RWPE2 (cell line): ENCODE measurements at regions not wholly inside any gene's neighbourhood (a gene's known extent, or its start where the extent isn't known, plus 50 kb on each side); places are given as distances from the start of the nearest gene placed in this dataset.

Experiments
- ATAC-seq: fragments of 200-7000 bp; cut with Tn5 transposase; 3 replicates; pipeline ENCODE4 v1.9.1; 2021; ENCODE audit warnings: low read depth
- DNase-seq: peaks from one replicate; pipeline ENCODE4 v3.0.0-alpha.2; 2020; ENCODE audit warnings: low spot score
- H3K27ac ChIP-seq: fragments of 450-650 bp; 2 replicates; pipeline ENCODE4 v1.5.1; 2017; ENCODE audit warnings: mild to moderate bottlenecking; ENCODE audit not compliant: poor library complexity, severe bottlenecking
- H3K27me3 ChIP-seq: fragments of 250-450 bp; sonication (Bioruptor Pico); 2 replicates; pipeline ENCODE4 v1.5.1; 2021; ENCODE audit warnings: mild to moderate bottlenecking, moderate library complexity; ENCODE audit not compliant: insufficient read depth, poor library complexity, severe bottlenecking
- H3K36me3 ChIP-seq: fragments of 250-450 bp; sonication (Bioruptor Pico); 2 replicates; pipeline ENCODE4 v1.5.1; 2020; ENCODE audit warnings: low read depth, mild to moderate bottlenecking, moderate library complexity
- H3K4me1 ChIP-seq: fragments of 250-450 bp; sonication (Bioruptor Pico); 2 replicates; pipeline ENCODE4 v1.5.1; 2021; ENCODE audit warnings: mild to moderate bottlenecking, moderate library complexity; ENCODE audit not compliant: insufficient read depth, poor library complexity, severe bottlenecking
- H3K4me3 ChIP-seq: fragments of 250-450 bp; sonication (Bioruptor Pico); 2 replicates; pipeline ENCODE4 v1.5.1; 2021; ENCODE audit warnings: mild to moderate bottlenecking, moderate library complexity; ENCODE audit not compliant: severe bottlenecking
- H3K9me3 ChIP-seq: fragments of 250-450 bp; sonication (Bioruptor Pico); 2 replicates; pipeline ENCODE4 v1.5.1; 2021; ENCODE audit warnings: mild to moderate bottlenecking, moderate library complexity; ENCODE audit not compliant: severe bottlenecking
- CTCF ChIP-seq: fragments of 450-650 bp; IDR thresholded peaks from one replicate; pipeline ENCODE4 v1.5.1; 2017; ENCODE audit warnings: mild to moderate bottlenecking, moderate library complexity; ENCODE audit not compliant: poor library complexity, severe bottlenecking

- Histone ChIP-seq H3K27ac (no peak overlapping the region), H3K27me3 (no peaks in the 10 kb centered on the region), H3K36me3 (no peaks in the 10 kb centered on the region), H3K9me3 (no peaks in the 10 kb centered on the region), H3K4me1 (no peaks in the 10 kb centered on the region), H3K4me3 (no peak overlapping the region)
- ATAC-seq (no peak), DNase-seq (no peak)
- no peak for TF ChIP-seq CTCF
Measured at GRCh38 chr2:9150568-9150900, 56.1 kb upstream of the ASAP2 start.

GRCh38 chr2:9149726-9150567 is 56.7 kb upstream of the ASAP2 start:
- no peak for TF ChIP-seq CTCF
- DNase-seq (no peak), ATAC-seq (no peak)
- Histone ChIP-seq H3K9me3 (no peaks in the 10 kb centered on the region), H3K4me1 (no peaks in the 10 kb centered on the region), H3K4me3 (no peak overlapping the region), H3K36me3 (no peaks in the 10 kb centered on the region), H3K27ac (no peak overlapping the region), H3K27me3 (no peaks in the 10 kb centered on the region)

GRCh38 chr2:9149388-9149660 is 57.3 kb upstream of the ASAP2 start:
- Histone ChIP-seq H3K27ac (no peak overlapping the region), H3K36me3 (no peaks in the 10 kb centered on the region), H3K4me1 (no peaks in the 10 kb centered on the region), H3K9me3 (no peaks in the 10 kb centered on the region), H3K4me3 (no peak overlapping the region), H3K27me3 (no peaks in the 10 kb centered on the region)
- ATAC-seq (no peak), DNase-seq (no peak)
- no peak for TF ChIP-seq CTCF

- Histone ChIP-seq H3K4me1 (peaks cover 9% of the 10 kb centered on the region), H3K4me3 (no peak overlapping the region), H3K27me3 (no peaks in the 10 kb centered on the region), H3K27ac (no peak overlapping the region), H3K36me3 (no peaks in the 10 kb centered on the region), H3K9me3 (no peaks in the 10 kb centered on the region)
- TF ChIP-seq CTCF = no peak
- ATAC-seq (no peak), DNase-seq (no peak)
Measured at GRCh38 chr2:9146646-9147045, 60.0 kb upstream of the ASAP2 start.

GRCh38 chr2:9145752-9146430 is 60.7 kb upstream of the ASAP2 start:
- ATAC-seq = no peak
- no peaks in the 10 kb centered on the region for H3K36me3 ChIP-seq
- H3K27me3 ChIP-seq = no peaks in the 10 kb centered on the region
- DNase-seq = no peak
- no peak for TF ChIP-seq CTCF
- H3K9me3 ChIP-seq = no peaks in the 10 kb centered on the region
- no peak overlapping the region for H3K4me3 ChIP-seq
- H3K4me1 ChIP-seq = peaks cover 9% of the 10 kb centered on the region
- no peak overlapping the region for H3K27ac ChIP-seq
